MM.1S (cell line): ENCODE measurements at regions not wholly inside any gene's neighbourhood (a gene's known extent, or its start where the extent isn't known, plus 50 kb on each side); places are given as distances from the start of the nearest gene placed in this dataset.

Experiments used
- DNase-seq: peaks from one replicate; pipeline ENCODE4 v3.0.0-alpha.2; 2015
- H2AFZ ChIP-seq: fragments of 300-600 bp; sonication (generic); 2 replicates; pipeline ENCODE4 v1.6.0; 2016; ENCODE audit warnings: antibody characterized with exemption, low read length
- H3F3A ChIP-seq: fragments of 300-600 bp; sonication (generic); 2 replicates; pipeline ENCODE4 v1.6.1; 2016; ENCODE audit warnings: mild to moderate bottlenecking, antibody characterized with exemption, low read length, moderate library complexity, mixed read lengths; ENCODE audit not compliant: insufficient read depth
- H3K27ac ChIP-seq: fragments of 300-600 bp; sonication (generic); 2 replicates; pipeline ENCODE4 v1.5.1; 2016; ENCODE audit warnings: mild to moderate bottlenecking, low read length
- H3K27me3 ChIP-seq: fragments of 300-600 bp; sonication (generic); replicated peaks from 2 replicates; pipeline ENCODE4 v1.6.0; 2016; ENCODE audit warnings: low read length; ENCODE audit not compliant: insufficient read depth
- H3K36me3 ChIP-seq: fragments of 300-600 bp; sonication (generic); replicated peaks from 2 replicates; pipeline ENCODE4 v1.6.1; 2016; ENCODE audit warnings: mild to moderate bottlenecking, low read length, mixed read lengths; ENCODE audit not compliant: insufficient read depth
- H3K4me1 ChIP-seq: fragments of 300-600 bp; sonication (generic); 2 replicates; pipeline ENCODE4 v1.6.1; 2016; ENCODE audit warnings: low read length, mixed read lengths
- H3K4me2 ChIP-seq: fragments of 300-600 bp; sonication (generic); 2 replicates; pipeline ENCODE4 v1.6.0; 2016; ENCODE audit warnings: low read depth, low read length
- H3K4me3 ChIP-seq: fragments of 300-600 bp; sonication (generic); 2 replicates; pipeline ENCODE4 v1.5.1; 2016; ENCODE audit warnings: low read length, mixed read lengths
- H3K79me2 ChIP-seq: fragments of 300-600 bp; sonication (generic); 2 replicates; pipeline ENCODE4 v1.6.1; 2016; ENCODE audit warnings: mixed run types, low read length, mixed read lengths
- H3K9ac ChIP-seq: fragments of 300-600 bp; sonication (generic); 2 replicates; pipeline ENCODE4 v1.6.1; 2016; ENCODE audit warnings: low read length, mixed read lengths
- H3K9me2 ChIP-seq: fragments of 300-600 bp; sonication (generic); replicated peaks from 2 replicates; pipeline ENCODE4 v1.6.1; 2016; ENCODE audit warnings: mild to moderate bottlenecking, low read length, mixed read lengths; ENCODE audit not compliant: insufficient read depth
- H3K9me3 ChIP-seq: fragments of 300-600 bp; sonication (generic); replicated peaks from 2 replicates; pipeline ENCODE4 v1.6.1; 2016; ENCODE audit warnings: mild to moderate bottlenecking, low read length, mixed read lengths; ENCODE audit not compliant: insufficient read depth
- H4K20me1 ChIP-seq: fragments of 300-600 bp; sonication (generic); 2 replicates; pipeline ENCODE4 v1.6.1; 2016; ENCODE audit warnings: mild to moderate bottlenecking, low read length, moderate library complexity, mixed read lengths; ENCODE audit not compliant: insufficient read depth
- CTCF ChIP-seq: fragments of 300-600 bp; sonication (generic); IDR thresholded peaks from 2 replicates; pipeline ENCODE4 v1.5.1; 2016; ENCODE audit warnings: antibody characterized with exemption, low read length, mixed read lengths
- EZH2 ChIP-seq: fragments of 300-600 bp; sonication (generic); optimal IDR thresholded peaks from 2 replicates; pipeline ENCODE3; 2017; ENCODE audit warnings: low read depth, mild to moderate bottlenecking, antibody characterized with exemption, low read length, mixed read lengths
- EZH2phosphoT487 ChIP-seq: fragments of 300-600 bp; sonication (generic); IDR thresholded peaks from 2 replicates; pipeline ENCODE4 v1.6.1; 2018; ENCODE audit warnings: antibody characterized with exemption, low read length

DNA sequence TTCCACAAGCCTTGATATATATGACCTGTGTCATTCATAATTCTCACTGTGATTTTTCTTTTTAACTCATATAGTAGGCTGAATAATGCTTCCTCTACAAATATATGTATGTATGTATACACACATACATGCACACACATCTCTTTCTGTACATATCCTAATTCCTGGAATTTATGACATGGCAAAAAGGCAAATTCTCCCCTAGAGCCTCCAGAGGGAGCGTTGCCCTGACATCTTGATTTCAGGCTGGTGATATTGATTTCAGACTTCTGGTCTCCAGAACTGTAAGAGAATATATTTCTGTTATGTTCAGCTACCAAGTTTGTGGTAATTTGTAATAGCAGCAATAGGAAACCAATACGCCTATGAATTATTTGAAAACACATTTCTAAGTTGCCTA, 166.6 kb upstream of the GAS1 start:
- Histone ChIP-seq H2AFZ (no peak overlapping the region), H3K9me2 (no peaks in the 10 kb centered on the region), H3F3A (no peaks in the 10 kb centered on the region), H3K9ac (no peak overlapping the region), H3K79me2 (no peaks in the 10 kb centered on the region), H3K4me2 (no peak overlapping the region), H3K27ac (no peak overlapping the region), H3K27me3 (no peaks in the 10 kb centered on the region), H3K4me1 (no peaks in the 10 kb centered on the region), H3K9me3 (no peaks in the 10 kb centered on the region), H3K36me3 (no peaks in the 10 kb centered on the region), H3K4me3 (no peak overlapping the region), H4K20me1 (no peaks in the 10 kb centered on the region)
- DNase-seq, result no peak
- TF ChIP-seq EZH2phosphoT487 (no peak), CTCF (no peak), EZH2 (no peak)

- Histone ChIP-seq H3K4me1 (no peaks in the 10 kb centered on the region), H2AFZ (no peak overlapping the region), H3K9me3 (no peaks in the 10 kb centered on the region), H3K36me3 (no peaks in the 10 kb centered on the region), H3K4me3 (no peak overlapping the region), H3K27me3 (no peaks in the 10 kb centered on the region), H4K20me1 (no peaks in the 10 kb centered on the region), H3K27ac (no peak overlapping the region), H3K79me2 (no peaks in the 10 kb centered on the region), H3K4me2 (no peak overlapping the region), H3K9me2 (no peaks in the 10 kb centered on the region), H3K9ac (no peak overlapping the region), H3F3A (no peaks in the 10 kb centered on the region)
- TF ChIP-seq EZH2 (no peak), CTCF (no peak), EZH2phosphoT487 (no peak)
- DNase-seq, result no peak
These were observed 168.5 kb upstream of the GAS1 start for GRCh38 chr9:87115785-87116184.

- Histone ChIP-seq H3K9ac (no peak overlapping the region), H3K4me2 (no peak overlapping the region), H3K9me3 (no peaks in the 10 kb centered on the region), H2AFZ (no peak overlapping the region), H3K79me2 (no peaks in the 10 kb centered on the region), H3F3A (no peaks in the 10 kb centered on the region), H3K36me3 (no peaks in the 10 kb centered on the region), H3K9me2 (no peaks in the 10 kb centered on the region), H3K4me3 (no peak overlapping the region), H3K27ac (no peak overlapping the region), H4K20me1 (no peaks in the 10 kb centered on the region), H3K27me3 (no peaks in the 10 kb centered on the region), H3K4me1 (no peaks in the 10 kb centered on the region)
- no peak for TF ChIP-seq CTCF
- no peak for TF ChIP-seq EZH2
- no peak for TF ChIP-seq EZH2phosphoT487
- no peak for DNase-seq
These were observed 169.2 kb upstream of the GAS1 start for GRCh38 chr9:87116492-87116891.

GRCh38 chr9:87118594-87118993, 171.3 kb upstream of the GAS1 start:
- Histone ChIP-seq H3K9me2 (no peaks in the 10 kb centered on the region), H3K4me2 (no peak overlapping the region), H3K4me3 (no peak overlapping the region), H3K79me2 (no peaks in the 10 kb centered on the region), H3K4me1 (no peaks in the 10 kb centered on the region), H3K9ac (no peak overlapping the region), H3K27me3 (no peaks in the 10 kb centered on the region), H4K20me1 (no peaks in the 10 kb centered on the region), H2AFZ (no peak overlapping the region), H3K27ac (no peak overlapping the region), H3K36me3 (no peaks in the 10 kb centered on the region), H3K9me3 (no peaks in the 10 kb centered on the region), H3F3A (no peaks in the 10 kb centered on the region)
- no peak for TF ChIP-seq EZH2phosphoT487
- TF ChIP-seq CTCF, result no peak
- TF ChIP-seq EZH2, result no peak
- DNase-seq, result no peak
